HG03159 (cell line): ENCODE measurements at regions not wholly inside any gene's neighbourhood (a gene's known extent, or its start where the extent isn't known, plus 50 kb on each side); places are given as distances from the start of the nearest gene placed in this dataset.
"Not testable (repeated sequence)": the region's sequence is repeated elsewhere in the genome, so short reads cannot be mapped to it uniquely, and the experiment has no call there.

ENCODE experiments used
- ATAC-seq: cut with Tn5 transposase; IDR thresholded peaks from one replicate; pipeline ENCODE4 v1.9.1; 2021; ENCODE audit warnings: mild to moderate bottlenecking, moderate library complexity; ENCODE audit not compliant: unreplicated experiment

- no peak for ATAC-seq
These were observed 94.7 kb upstream of the EFEMP1 start for GRCh38 chr2:56018267-56018666.

DNA sequence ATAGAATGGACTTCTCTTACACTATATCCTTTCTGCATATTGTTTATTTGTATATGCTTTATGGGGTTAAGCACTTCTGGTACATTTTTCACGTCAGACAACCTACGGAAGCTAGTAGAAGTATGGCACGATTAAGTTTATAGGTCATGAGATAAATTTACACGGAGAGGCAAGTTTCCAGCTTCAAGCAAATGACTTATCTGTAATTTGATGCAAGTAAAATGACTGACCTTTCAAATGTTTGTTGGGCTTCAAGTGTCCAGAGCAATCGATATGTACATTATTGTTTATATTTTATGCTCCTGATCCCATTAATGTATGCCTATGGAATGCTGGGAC lies 97.5 kb upstream of the EFEMP1 start:
- no peak for ATAC-seq

GRCh38 chr2:56021579-56021978 lies 98.0 kb upstream of the EFEMP1 start:
- no peak for ATAC-seq

GRCh38 chr2:56025469-56026193 lies 102.0 kb upstream of the EFEMP1 start:
- no peak for ATAC-seq

- ATAC-seq, result no peak
These were observed 103.2 kb upstream of the EFEMP1 start for GRCh38 chr2:56026828-56027227.

DNA sequence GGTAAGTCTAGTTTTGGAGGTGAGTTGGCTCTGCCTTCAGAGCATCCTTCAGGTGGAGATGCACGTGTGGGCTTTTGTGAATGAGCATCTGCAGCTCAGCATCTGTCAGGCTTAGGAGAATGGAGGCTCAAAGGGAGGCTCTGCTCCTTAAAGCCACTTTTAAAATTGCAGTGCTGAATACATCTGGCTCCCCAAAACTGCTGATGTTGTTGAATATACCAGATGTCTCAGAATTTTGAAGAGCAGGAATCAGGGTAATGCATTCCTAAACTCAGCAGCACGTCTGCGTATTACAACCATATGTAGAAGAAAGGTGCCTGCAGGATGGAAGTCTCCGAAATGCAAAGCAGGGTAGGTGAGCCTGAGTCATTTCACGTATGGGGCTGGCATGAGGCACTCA lies 106.5 kb upstream of the EFEMP1 start:
- no peak for ATAC-seq

DNA sequence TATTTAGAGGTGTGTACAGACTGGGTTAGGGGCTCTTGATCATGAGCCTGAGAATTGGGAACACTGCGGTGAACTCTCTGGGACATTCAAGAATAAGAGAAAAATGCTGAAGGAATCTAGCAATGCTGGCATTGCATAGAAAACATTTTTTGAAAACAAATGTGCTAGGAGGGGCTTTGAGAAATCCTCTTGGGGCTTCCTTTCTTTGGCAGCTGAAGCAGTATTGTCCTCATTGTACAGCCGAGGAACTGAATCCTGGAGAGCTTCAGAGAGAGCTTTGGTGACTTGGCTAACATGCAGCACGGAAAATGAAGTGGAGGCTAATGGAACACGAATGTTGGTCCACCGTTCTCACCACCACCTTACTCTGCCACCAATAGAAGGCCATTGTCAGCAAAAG lies 107.3 kb upstream of the EFEMP1 start:
- ATAC-seq, result no peak

DNA sequence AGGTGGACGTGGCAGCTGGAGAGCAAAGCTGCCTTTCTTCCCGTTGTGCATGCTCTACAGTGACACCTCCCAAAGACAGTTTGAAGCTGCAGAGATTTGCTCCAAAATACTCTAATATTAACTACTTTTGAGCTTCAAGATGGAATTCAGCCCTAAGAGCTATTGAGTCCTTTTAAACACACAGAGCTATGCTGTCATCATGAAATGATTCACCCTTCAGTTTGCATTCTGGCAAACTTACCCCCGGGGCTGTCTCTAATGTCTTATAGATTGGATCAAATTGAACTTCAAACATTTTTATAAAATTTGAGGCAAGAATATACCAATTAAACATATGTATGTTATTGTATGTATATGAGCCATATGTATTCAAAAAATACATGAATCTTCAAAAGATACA lies 110.7 kb upstream of the EFEMP1 start:
- ATAC-seq, result no peak

GRCh38 chr2:56040189-56040588 lies 116.6 kb upstream of the EFEMP1 start:
- no peak for ATAC-seq

GRCh38 chr2:56040834-56041233 lies 117.3 kb upstream of the EFEMP1 start:
- no peak for ATAC-seq

DNA sequence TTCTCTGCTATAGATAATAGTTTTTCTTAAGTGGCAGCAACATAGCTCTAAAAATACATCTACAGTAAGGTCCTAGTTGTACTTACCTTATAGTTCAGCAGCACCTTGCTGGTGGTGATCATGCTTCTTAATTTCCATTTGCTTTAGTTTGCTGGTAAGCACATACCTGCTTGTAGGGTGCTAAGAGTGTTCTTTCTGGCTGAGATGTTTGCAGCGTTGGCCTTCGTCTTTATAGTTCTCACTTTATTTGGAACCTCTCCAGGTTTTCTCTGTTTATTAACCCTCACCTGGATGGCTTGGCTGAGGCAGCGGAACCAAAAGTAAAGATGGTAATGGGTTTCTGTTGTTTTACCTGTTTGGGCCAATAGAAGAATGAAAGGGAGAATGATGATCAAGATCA lies 123.6 kb upstream of the EFEMP1 start:
- ATAC-seq, result no peak

DNA sequence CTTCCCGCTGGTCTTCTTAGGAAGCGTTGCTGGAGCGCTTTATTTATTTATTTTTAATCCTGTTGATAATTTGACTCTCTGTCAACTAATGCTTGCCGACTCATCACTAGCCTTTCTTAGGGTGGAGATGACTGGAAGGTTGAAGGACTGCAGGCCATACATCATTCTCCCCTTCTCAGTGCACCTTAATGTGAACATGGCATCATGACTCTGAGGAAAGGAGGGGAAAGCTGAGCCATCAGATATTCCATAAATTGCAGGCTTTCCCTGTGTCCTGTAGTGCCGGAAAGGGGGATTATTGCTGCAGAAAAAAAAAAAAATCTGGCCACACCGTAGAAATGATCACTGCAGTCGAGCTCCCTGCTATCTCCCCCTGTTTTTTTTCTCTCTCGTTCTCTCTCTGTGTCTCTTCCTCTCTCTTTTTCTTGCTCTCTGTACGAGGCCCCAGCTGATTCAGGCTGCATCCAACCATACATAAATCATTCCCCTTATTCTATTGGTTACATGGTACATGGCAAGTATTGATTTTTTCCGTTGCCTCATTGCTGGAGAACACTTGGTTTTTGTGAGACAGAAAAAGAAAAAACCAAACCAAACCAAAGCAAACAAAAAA lies 125.8 kb upstream of the EFEMP1 start:
- no peak for ATAC-seq

DNA sequence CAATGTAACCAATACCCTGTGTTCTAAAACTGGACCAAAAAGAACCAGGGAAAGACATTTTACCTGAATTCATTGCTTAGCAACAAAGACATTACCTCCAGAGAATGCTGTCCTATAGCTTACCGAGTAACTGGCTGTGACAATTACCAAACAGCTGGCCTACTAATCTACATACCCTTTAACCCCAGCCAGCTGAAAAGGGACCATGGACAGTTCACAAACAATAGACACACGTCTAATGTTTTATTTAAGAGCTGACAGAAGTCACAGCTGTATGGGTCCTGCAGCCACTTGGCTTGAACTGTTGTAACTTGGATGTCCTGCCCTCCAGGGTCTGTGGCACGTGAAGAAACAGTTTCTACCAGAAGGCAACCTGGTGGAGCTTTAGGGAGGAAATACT lies 130.1 kb upstream of the EFEMP1 start:
- no peak for ATAC-seq

GRCh38 chr2:56055405-56055804 lies 128.4 kb upstream of the CCDC85A start:
- no peak for ATAC-seq

- ATAC-seq, result not testable (repeated sequence)
These were observed 122.5 kb upstream of the CCDC85A start for GRCh38 chr2:56061327-56061726.

DNA sequence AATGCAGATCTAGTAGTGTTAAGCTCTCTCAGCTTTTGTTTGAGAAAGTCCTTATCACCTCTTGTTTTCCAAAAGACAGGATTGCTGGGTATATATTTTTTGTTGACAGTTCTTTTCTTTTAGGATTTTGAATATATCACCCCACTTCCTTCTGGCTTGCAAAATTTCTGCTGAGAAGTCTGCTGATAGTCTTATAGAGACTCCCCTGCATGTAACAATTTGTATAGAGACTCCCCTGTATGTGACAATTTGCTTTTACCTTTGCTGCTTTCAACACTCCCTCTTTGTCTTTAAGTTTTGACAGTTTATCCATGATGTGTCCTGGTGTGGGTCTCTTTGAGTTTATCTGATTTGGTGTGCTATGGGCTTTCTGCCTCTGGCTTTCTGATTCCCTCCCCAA lies 115.0 kb upstream of the CCDC85A start:
- no peak for ATAC-seq

- ATAC-seq, result no peak
These were observed 106.4 kb upstream of the CCDC85A start for GRCh38 chr2:56077359-56077915.

GRCh38 chr2:56082665-56083064 lies 101.1 kb upstream of the CCDC85A start:
- no peak for ATAC-seq

DNA sequence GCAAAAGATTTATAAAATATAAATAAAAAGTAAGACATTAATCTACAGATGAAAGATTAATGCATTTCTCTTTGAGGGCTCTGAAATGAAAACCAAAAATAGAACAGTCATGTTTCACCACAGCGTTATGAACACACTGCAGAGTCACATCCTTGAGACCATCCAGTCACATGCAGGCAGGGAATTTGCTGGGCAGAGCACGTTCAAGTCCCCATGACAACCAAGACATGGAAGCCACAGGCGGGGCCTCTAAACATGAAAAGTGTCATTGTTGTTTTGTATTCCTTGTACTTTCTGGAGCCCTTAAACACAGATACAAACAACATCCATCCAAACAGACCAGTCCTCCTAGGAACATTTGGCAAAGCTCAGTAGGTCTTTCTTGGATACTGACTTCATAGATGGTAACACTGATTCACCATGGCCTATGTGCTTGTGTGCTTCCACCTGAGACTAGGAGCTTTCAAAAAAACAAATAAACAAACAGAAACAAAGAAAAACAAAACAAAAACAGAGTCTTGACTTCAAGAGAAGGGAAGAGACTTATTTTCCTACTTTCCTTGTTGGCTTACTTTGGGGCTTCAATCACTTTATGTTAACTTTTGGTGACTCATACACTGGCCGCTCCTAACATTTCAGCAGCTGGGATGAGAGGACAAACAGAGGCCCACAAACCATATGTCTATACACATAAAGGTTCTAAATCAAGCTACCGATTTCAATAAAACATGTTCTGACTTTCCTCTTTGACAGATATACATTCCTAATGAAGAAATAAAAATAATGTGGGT lies 99.5 kb upstream of the CCDC85A start:
- no peak for ATAC-seq

GRCh38 chr2:56086336-56086735 lies 97.5 kb upstream of the CCDC85A start:
- no peak for ATAC-seq

GRCh38 chr2:56088411-56088810 lies 95.4 kb upstream of the CCDC85A start:
- no peak for ATAC-seq

- ATAC-seq, result no peak
These were observed 93.9 kb upstream of the CCDC85A start for GRCh38 chr2:56089931-56090330.
